ENCODE measurements at regions not wholly inside any gene's neighbourhood (a gene's known extent, or its start where the extent isn't known, plus 50 kb on each side); places are given as distances from the start of the nearest gene placed in this dataset.

DNA sequence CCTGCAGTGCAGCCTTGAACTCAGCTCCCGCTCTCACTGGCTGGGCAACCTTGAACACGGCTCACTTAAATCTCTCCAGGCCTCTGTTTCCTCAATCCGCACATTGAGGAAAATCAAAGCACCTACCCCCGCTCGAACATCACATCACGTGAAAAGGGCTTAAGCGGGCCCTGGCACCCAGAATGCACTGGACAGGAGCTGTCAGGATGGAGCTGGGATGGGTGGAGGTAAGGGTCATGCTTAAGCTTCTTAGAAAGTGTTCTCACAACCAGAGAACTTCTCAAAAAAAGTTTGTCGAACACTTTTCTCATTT is 55.7 kb upstream of the MGMT start:
- no TSS peak for BruUV-seq (replicated peaks)
- dilution Hi-C loops (cut with MboI; ENCODE audit: extremely low pct_ligation_motif_present, low sequenced_read_pairs), result no loop called here

More for the DNA sequence above, 55.7 kb upstream of the MGMT start:
- Histone ChIP-seq H3K4me3 (replicated peaks in 1 of 3; ENCODE audit: insufficient read depth in 1 of 3, low read depth in 1 of 3, low read length in 3 of 3) (no peak overlapping the region), H3K9ac (replicated peaks; ENCODE audit: extremely low read depth, insufficient read depth, low read length) (no peak overlapping the region), H3K79me2 (ENCODE audit: control insufficient read depth, insufficient read depth, low read length) (no peaks in the 10 kb centered on the region), H3K9me3 (replicated peaks; ENCODE audit: control insufficient read depth, insufficient read depth, low read length) (no peaks in the 10 kb centered on the region), H3K4me1 (ENCODE audit: control insufficient read depth, extremely low read depth, insufficient read depth, low read length) (no peaks in the 10 kb centered on the region), H3K4me2 (ENCODE audit: insufficient read depth, low read length) (no peak overlapping the region), H3K9me1 (replicated peaks; ENCODE audit: control insufficient read depth, extremely low read depth, insufficient read depth, low read length) (no peaks in the 10 kb centered on the region), H3K27ac (ENCODE audit: insufficient read depth, low read depth, low read length) (no peak overlapping the region), H3K36me3 (ENCODE audit: control insufficient read depth in 2 of 2, extremely low read depth in 1 of 2, insufficient read depth in 2 of 2, low read length in 2 of 2) (no peaks in the 10 kb centered on the region), H2AFZ (ENCODE audit: low read depth, low read length) (no peak overlapping the region), H3K27me3 (ENCODE audit: control insufficient read depth in 2 of 2, insufficient read depth in 2 of 2, low read length in 2 of 2) (no peaks in the 10 kb centered on the region), H4K20me1 (replicated peaks; ENCODE audit: control insufficient read depth, extremely low read depth, insufficient read depth, low read length) (no peaks in the 10 kb centered on the region)
- no peak for FAIRE-seq
- POLR2A ChIA-PET, result no interaction called here
- intact Hi-C loops (cut with micrococcal nuclease), result no loop called here
- CTCF ChIA-PET, result interaction anchor here (0.6 kb wide), 1 partner anchor 567 kb away, joined by 5 read pairs; no protein-coding TSS in a partner anchor
- TF ChIP-seq POLR2A (IDR thresholded peaks at IDR 0.05; ENCODE audit: low read depth, low read length), result no peak
- TF ChIP-seq EZH2 (IDR thresholded peaks at IDR 0.05; ENCODE audit: borderline replicate concordance, low read depth, low read length, severe bottlenecking), result no peak
- TF ChIP-seq GATA2 (IDR thresholded peaks at IDR 0.05; ENCODE audit: insufficient read depth, insufficient read length, low read depth, low read length), result no peak
- TF ChIP-seq POLR2AphosphoS5 (IDR thresholded peaks at IDR 0.05; ENCODE audit: insufficient read depth, low read depth, low read length), result no peak
- no peak for TF ChIP-seq MYC (IDR thresholded peaks at IDR 0.05; ENCODE audit: low read depth, low read length)
- TF ChIP-seq JUN (IDR thresholded peaks at IDR 0.05; ENCODE audit: borderline replicate concordance, insufficient read depth, insufficient read length, low read depth), result no peak
- TF ChIP-seq CTCF (IDR thresholded peaks at IDR 0.05; ENCODE audit: extremely low read depth in 1 of 2, insufficient read depth in 1 of 2, low read depth in 1 of 2, low read length in 2 of 2), result no peak
- no peak for TF ChIP-seq FOS (IDR thresholded peaks at IDR 0.05; ENCODE audit: borderline replicate concordance, insufficient read depth, low read length)
- TF ChIP-seq, protein P1, sequence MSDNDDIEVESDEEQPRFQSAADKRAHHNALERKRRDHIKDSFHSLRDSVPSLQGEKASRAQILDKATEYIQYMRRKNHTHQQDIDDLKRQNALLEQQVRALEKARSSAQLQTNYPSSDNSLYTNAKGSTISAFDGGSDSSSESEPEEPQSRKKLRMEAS (IDR thresholded peaks at IDR 0.05; ENCODE audit: insufficient read depth, insufficient read length), result no peak
- no peak for DNase-seq (ENCODE audit: low read depth, low spot score)
